ENCODE measurements at regions not wholly inside any gene's neighbourhood (a gene's known extent, or its start where the extent isn't known, plus 50 kb on each side); places are given as distances from the start of the nearest gene placed in this dataset.

- intact Hi-C loops (cut with micrococcal nuclease), result no loop called here
- H3K4me1 Mint-ChIP-seq, result no peaks in the 10 kb centered on the region
- Histone ChIP-seq H3K9ac (ENCODE audit: low read length) (no peak overlapping the region), H3K36me3 (replicated peaks in 1 of 2; ENCODE audit: control extremely low read depth in 1 of 2, control insufficient read depth in 1 of 2, extremely low read depth in 1 of 2, insufficient read depth in 2 of 2, low read length in 1 of 2) (no peaks in the 10 kb centered on the region), H4K20me1 (ENCODE audit: control insufficient read depth, insufficient read depth, low read length, poor library complexity, severe bottlenecking) (no peaks in the 10 kb centered on the region), H3K27me3 (replicated peaks in 1 of 4; ENCODE audit: control extremely low read depth in 1 of 4, control insufficient read depth in 3 of 4, insufficient read depth in 4 of 4, low read length in 3 of 4) (no peaks in the 10 kb centered on the region), H3K79me2 (ENCODE audit: control insufficient read depth, insufficient read depth, low read length) (no peaks in the 10 kb centered on the region), H3K4me1 (ENCODE audit: control insufficient read depth in 2 of 2, insufficient read depth in 2 of 2, low read length in 2 of 2) (no peaks in the 10 kb centered on the region), H2AFZ (ENCODE audit: insufficient read depth, low read depth, low read length, poor library complexity, severe bottlenecking) (no peak overlapping the region), H3K9me3 (ENCODE audit: control extremely low read depth in 1 of 3, control insufficient read depth in 2 of 3, insufficient read depth in 1 of 3, low read length in 2 of 3) (peaks cover 0 to 4% (median 0%) of the 10 kb centered on the region in 3 donors), H3K4me2 (replicated peaks; ENCODE audit: low read depth, low read length, poor library complexity, severe bottlenecking) (no peak overlapping the region), H3K27ac (ENCODE audit: low read length in 2 of 2) (no peak overlapping the region), H3K4me3 (ENCODE audit: control extremely low read depth in 1 of 5, extremely low read depth in 1 of 5, insufficient read depth in 1 of 5, low read depth in 2 of 5, low read length in 4 of 5) (no peak overlapping the region)
- no peaks in the 10 kb centered on the region for H3K9me3 Mint-ChIP-seq (ENCODE audit: insufficient read depth)
- no peak overlapping the region for H3K27ac Mint-ChIP-seq
- WGBS (ENCODE audit: insufficient coverage), result no CpG with 5 or more reads among the region's 2 CpGs
- TF ChIP-seq CTCF (IDR thresholded peaks at IDR 0.05), result no peak
- TF ChIP-seq EZH2 (IDR thresholded peaks at IDR 0.05; ENCODE audit: borderline replicate concordance, insufficient read depth, low read depth, low read length, poor library complexity, severe bottlenecking), result no peak
- no peaks in the 10 kb centered on the region for H3K27me3 Mint-ChIP-seq
- POLR2A ChIA-PET, result no interaction called here
- no peak for ATAC-seq (ENCODE audit: low read depth)
- no peak overlapping the region for H3K4me3 Mint-ChIP-seq
- CTCF ChIA-PET, result no interaction called here
- DNase-seq, result no peak
These were observed 444.6 kb downstream of the ZNF608 start for GRCh38 chr5:124301850-124302249.

- Histone ChIP-seq H3K4me3 (ENCODE audit: control extremely low read depth in 1 of 5, extremely low read depth in 1 of 5, insufficient read depth in 1 of 5, low read depth in 2 of 5, low read length in 4 of 5) (no peak overlapping the region), H3K4me2 (replicated peaks; ENCODE audit: low read depth, low read length, poor library complexity, severe bottlenecking) (no peak overlapping the region), H3K9me3 (ENCODE audit: control extremely low read depth in 1 of 3, control insufficient read depth in 2 of 3, insufficient read depth in 1 of 3, low read length in 2 of 3) (peaks cover 0 to 4% (median 0%) of the 10 kb centered on the region in 3 donors), H3K79me2 (ENCODE audit: control insufficient read depth, insufficient read depth, low read length) (no peaks in the 10 kb centered on the region), H3K27ac (ENCODE audit: low read length in 2 of 2) (no peak overlapping the region), H3K27me3 (replicated peaks in 1 of 4; ENCODE audit: control extremely low read depth in 1 of 4, control insufficient read depth in 3 of 4, insufficient read depth in 4 of 4, low read length in 3 of 4) (no peaks in the 10 kb centered on the region), H2AFZ (ENCODE audit: insufficient read depth, low read depth, low read length, poor library complexity, severe bottlenecking) (no peak overlapping the region), H3K4me1 (ENCODE audit: control insufficient read depth in 2 of 2, insufficient read depth in 2 of 2, low read length in 2 of 2) (no peaks in the 10 kb centered on the region), H3K36me3 (replicated peaks in 1 of 2; ENCODE audit: control extremely low read depth in 1 of 2, control insufficient read depth in 1 of 2, extremely low read depth in 1 of 2, insufficient read depth in 2 of 2, low read length in 1 of 2) (no peaks in the 10 kb centered on the region), H3K9ac (ENCODE audit: low read length) (no peak overlapping the region), H4K20me1 (ENCODE audit: control insufficient read depth, insufficient read depth, low read length, poor library complexity, severe bottlenecking) (no peaks in the 10 kb centered on the region)
- no peaks in the 10 kb centered on the region for H3K9me3 Mint-ChIP-seq (ENCODE audit: insufficient read depth)
- no peak overlapping the region for H3K4me3 Mint-ChIP-seq
- no peaks in the 10 kb centered on the region for H3K4me1 Mint-ChIP-seq
- CTCF ChIA-PET, result interaction anchor here (0.7 to 0.9 kb wide), 2 partner anchors 12 to 381 kb away, joined by 3 to 4 read pairs; no protein-coding TSS in a partner anchor
- TF ChIP-seq CTCF (IDR thresholded peaks at IDR 0.05), result no peak
- TF ChIP-seq EZH2 (IDR thresholded peaks at IDR 0.05; ENCODE audit: borderline replicate concordance, insufficient read depth, low read depth, low read length, poor library complexity, severe bottlenecking), result no peak
- ATAC-seq (ENCODE audit: low read depth) (no peak), DNase-seq (no peak)
- WGBS (ENCODE audit: insufficient coverage), result 83% methylated on average over 1 of the region's 13 CpGs
- POLR2A ChIA-PET, result no interaction called here
- no peak overlapping the region for H3K27ac Mint-ChIP-seq
- intact Hi-C loops (cut with micrococcal nuclease), result no loop called here
- no peaks in the 10 kb centered on the region for H3K27me3 Mint-ChIP-seq
These were observed 445.4 kb downstream of the ZNF608 start for GRCh38 chr5:124300815-124301621.
